OCI-LY1 (cell line): ENCODE measurements at regions not wholly inside any gene's neighbourhood (a gene's known extent, or its start where the extent isn't known, plus 50 kb on each side); places are given as distances from the start of the nearest gene placed in this dataset.

Source experiments
- H2AFZ ChIP-seq: fragments of 200-600 bp; sonication (generic), shearing (Covaris generic); 2 replicates; pipeline ENCODE4 v1.6.0; 2014; ENCODE audit warnings: antibody characterized with exemption, mild to moderate bottlenecking, low read length
- H3F3A ChIP-seq: fragments of 200-600 bp; sonication (generic), shearing (Covaris generic); 2 replicates; pipeline ENCODE4 v1.6.0; 2014; ENCODE audit warnings: mild to moderate bottlenecking, antibody characterized with exemption, low read length, moderate library complexity; ENCODE audit not compliant: insufficient read depth
- H3K27ac ChIP-seq: fragments of 200-600 bp; sonication (generic); 2 replicates; pipeline ENCODE4 v1.5.1; 2014; ENCODE audit warnings: low read length, mixed run types, mild to moderate bottlenecking, low read depth; ENCODE audit not compliant: poor library complexity, severe bottlenecking
- H3K27me3 ChIP-seq: fragments of 200-600 bp; sonication (generic); 2 replicates; pipeline ENCODE4 v1.6.0; 2014; ENCODE audit warnings: antibody characterized with exemption, mild to moderate bottlenecking, low read length, moderate library complexity; ENCODE audit not compliant: insufficient read depth
- H3K36me3 ChIP-seq: fragments of 200-600 bp; sonication (generic); 2 replicates; pipeline ENCODE4 v1.6.1; 2014; ENCODE audit warnings: mild to moderate bottlenecking, antibody characterized with exemption, low read length, moderate library complexity, mixed read lengths; ENCODE audit not compliant: insufficient read depth
- H3K4me1 ChIP-seq: fragments of 200-600 bp; sonication (generic); 2 replicates; pipeline ENCODE4 v1.5.1; 2014; ENCODE audit warnings: mild to moderate bottlenecking, low read length, moderate library complexity; ENCODE audit not compliant: insufficient read depth, severe bottlenecking
- H3K4me2 ChIP-seq: fragments of 200-600 bp; sonication (generic), shearing (Covaris generic); 2 replicates; pipeline ENCODE4 v1.6.1; 2014; ENCODE audit warnings: low read length
- H3K4me3 ChIP-seq: fragments of 200-600 bp; sonication (generic); 2 replicates; pipeline ENCODE4 v1.5.1; 2014; ENCODE audit warnings: low read length, low read depth, mild to moderate bottlenecking, mixed read lengths; ENCODE audit not compliant: poor library complexity, severe bottlenecking
- H3K79me2 ChIP-seq: fragments of 200-600 bp; shearing (Covaris generic); 2 replicates; pipeline ENCODE4 v1.6.1; 2016; ENCODE audit warnings: mixed run types, low read length, mixed read lengths; ENCODE audit not compliant: insufficient read depth
- H3K9ac ChIP-seq: fragments of 200-600 bp; sonication (generic), shearing (Covaris generic); 2 replicates; pipeline ENCODE4 v1.6.1; 2014; ENCODE audit warnings: mild to moderate bottlenecking, low read length, mixed read lengths
- H3K9me2 ChIP-seq: fragments of 200-600 bp; sonication (generic), shearing (Covaris generic); 2 replicates; pipeline ENCODE4 v1.6.1; 2014; ENCODE audit warnings: low read depth, mild to moderate bottlenecking, low read length, mixed read lengths
- H3K9me3 ChIP-seq: fragments of 200-600 bp; shearing (Covaris generic); 2 replicates; pipeline ENCODE4 v1.6.1; 2014; ENCODE audit warnings: low read length, mixed read lengths
- H4K20me1 ChIP-seq: fragments of 200-600 bp; sonication (generic), shearing (Covaris generic); 2 replicates; pipeline ENCODE4 v1.6.0; 2016; ENCODE audit warnings: mild to moderate bottlenecking, low read length; ENCODE audit not compliant: insufficient read depth
- CTCF ChIP-seq: fragments of 200-600 bp; sonication (generic), shearing (Covaris generic); IDR thresholded peaks from 2 replicates; pipeline ENCODE4 v1.5.1; 2017; ENCODE audit warnings: mild to moderate bottlenecking, antibody characterized with exemption, low read length, moderate library complexity, mixed read lengths
- EZH2 ChIP-seq: fragments of 200-600 bp; sonication (generic), shearing (Covaris generic); IDR thresholded peaks from 2 replicates; pipeline ENCODE4 v1.8.0; 2017; ENCODE audit warnings: borderline replicate concordance, mixed run types, mild to moderate bottlenecking, antibody characterized with exemption, low read length, moderate library complexity, mixed read lengths

GRCh38 chr5:30069441-30070263 is 1123.8 kb upstream of the CDH6 start:
- no peaks in the 10 kb centered on the region for H4K20me1 ChIP-seq
- H3K36me3 ChIP-seq: no peaks in the 10 kb centered on the region
- H3K9me3 ChIP-seq: no peaks in the 10 kb centered on the region
- no peak overlapping the region for H3K4me2 ChIP-seq
- no peaks in the 10 kb centered on the region for H3K27me3 ChIP-seq
- no peaks in the 10 kb centered on the region for H3K4me1 ChIP-seq
- H3K9ac ChIP-seq: no peak overlapping the region
- no peaks in the 10 kb centered on the region for H3F3A ChIP-seq
- H3K4me3 ChIP-seq: no peak overlapping the region
- H3K27ac ChIP-seq: no peak overlapping the region
- TF ChIP-seq EZH2 (no peak), CTCF (no peak)
- H2AFZ ChIP-seq: no peak overlapping the region
- H3K9me2 ChIP-seq: no peaks in the 10 kb centered on the region
- H3K79me2 ChIP-seq: no peaks in the 10 kb centered on the region

GRCh38 chr5:30063503-30063902 is 1130.0 kb upstream of the CDH6 start:
- Histone ChIP-seq H3K4me1 (no peaks in the 10 kb centered on the region), H3K9ac (no peak overlapping the region), H3K27me3 (no peaks in the 10 kb centered on the region), H2AFZ (no peak overlapping the region), H3K9me2 (no peaks in the 10 kb centered on the region), H3F3A (no peaks in the 10 kb centered on the region), H3K79me2 (no peaks in the 10 kb centered on the region), H4K20me1 (no peaks in the 10 kb centered on the region), H3K27ac (no peak overlapping the region), H3K4me3 (no peak overlapping the region), H3K9me3 (no peaks in the 10 kb centered on the region), H3K4me2 (no peak overlapping the region), H3K36me3 (no peaks in the 10 kb centered on the region)
- TF ChIP-seq CTCF (no peak), EZH2 (no peak)

GRCh38 chr5:30051976-30052375 is 1141.5 kb upstream of the CDH6 start:
- Histone ChIP-seq H3K27me3 (no peaks in the 10 kb centered on the region), H3F3A (no peaks in the 10 kb centered on the region), H3K4me2 (no peak overlapping the region), H3K27ac (no peak overlapping the region), H3K9ac (no peak overlapping the region), H3K9me2 (no peaks in the 10 kb centered on the region), H3K79me2 (no peaks in the 10 kb centered on the region), H3K36me3 (no peaks in the 10 kb centered on the region), H3K4me1 (no peaks in the 10 kb centered on the region), H3K9me3 (no peaks in the 10 kb centered on the region), H4K20me1 (no peaks in the 10 kb centered on the region), H3K4me3 (no peak overlapping the region), H2AFZ (no peak overlapping the region)
- no peak for TF ChIP-seq CTCF
- no peak for TF ChIP-seq EZH2
